IPS-18a (cell line): ENCODE measurements at regions not wholly inside any gene's neighbourhood (a gene's known extent, or its start where the extent isn't known, plus 50 kb on each side); places are given as distances from the start of the nearest gene placed in this dataset.
"Not testable (repeated sequence)": the region's sequence is repeated elsewhere in the genome, so short reads cannot be mapped to it uniquely, and the experiment has no call there.

Source experiments
- H3K27ac ChIP-seq: one replicate; pipeline ENCODE4 v1.5.1; 2013; ENCODE audit warnings: low read length
- H3K27me3 ChIP-seq: one replicate; pipeline ENCODE4 v1.6.1; 2013; ENCODE audit warnings: mild to moderate bottlenecking, low read length; ENCODE audit not compliant: control insufficient read depth, insufficient read depth
- H3K36me3 ChIP-seq: one replicate; pipeline ENCODE4 v1.6.1; 2013; ENCODE audit warnings: low read depth, low read length; ENCODE audit not compliant: control insufficient read depth
- H3K4me1 ChIP-seq: one replicate; pipeline ENCODE4 v1.6.1; 2013; ENCODE audit warnings: low read depth, low read length; ENCODE audit not compliant: control insufficient read depth
- H3K4me3 ChIP-seq: one replicate; pipeline ENCODE4 v1.5.1; 2013; ENCODE audit warnings: low read length
- H3K9ac ChIP-seq: one replicate; pipeline ENCODE4 v1.6.1; 2013; ENCODE audit warnings: mild to moderate bottlenecking, low read length, moderate library complexity
- H3K9me3 ChIP-seq: one replicate; pipeline ENCODE4 v1.6.1; 2013; ENCODE audit warnings: low read depth, low read length; ENCODE audit not compliant: control insufficient read depth

DNA sequence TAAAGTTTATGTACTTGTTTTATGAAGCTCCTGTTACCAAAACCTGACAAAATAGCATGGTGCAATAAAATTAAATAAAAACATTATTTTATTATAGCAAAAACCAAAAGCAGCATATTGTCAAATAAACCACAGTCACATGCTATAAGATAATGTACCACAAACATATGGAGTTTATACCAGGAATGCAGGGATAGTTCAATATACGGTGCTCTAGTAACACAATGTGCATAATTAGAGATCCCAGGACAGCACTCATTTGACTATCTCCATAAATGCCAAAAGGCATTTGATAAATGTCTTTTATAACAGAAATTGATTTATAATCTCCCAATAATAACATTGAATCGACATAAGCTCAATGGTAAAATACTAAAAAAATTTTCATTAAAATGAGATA lies 402.0 kb downstream of the RND3 start:
- Histone ChIP-seq H3K9me3 (no peaks in the 10 kb centered on the region), H3K36me3 (no peaks in the 10 kb centered on the region), H3K4me1 (peaks cover 7% of the 10 kb centered on the region), H3K9ac (no peak overlapping the region), H3K27me3 (no peaks in the 10 kb centered on the region), H3K4me3 (no peak overlapping the region), H3K27ac (no peak overlapping the region)

- no peaks in the 10 kb centered on the region for H3K9me3 ChIP-seq
- H3K9ac ChIP-seq = no peak overlapping the region
- H3K36me3 ChIP-seq = no peaks in the 10 kb centered on the region
- no peak overlapping the region for H3K4me3 ChIP-seq
- no peaks in the 10 kb centered on the region for H3K4me1 ChIP-seq
- no peaks in the 10 kb centered on the region for H3K27me3 ChIP-seq
- no peak overlapping the region for H3K27ac ChIP-seq
Measured at GRCh38 chr2:150081775-150082481, 405.5 kb downstream of the RND3 start.

GRCh38 chr2:150076281-150076680 lies 411.2 kb downstream of the RND3 start:
- Histone ChIP-seq H3K9ac (no peak overlapping the region), H3K27ac (no peak overlapping the region)

DNA sequence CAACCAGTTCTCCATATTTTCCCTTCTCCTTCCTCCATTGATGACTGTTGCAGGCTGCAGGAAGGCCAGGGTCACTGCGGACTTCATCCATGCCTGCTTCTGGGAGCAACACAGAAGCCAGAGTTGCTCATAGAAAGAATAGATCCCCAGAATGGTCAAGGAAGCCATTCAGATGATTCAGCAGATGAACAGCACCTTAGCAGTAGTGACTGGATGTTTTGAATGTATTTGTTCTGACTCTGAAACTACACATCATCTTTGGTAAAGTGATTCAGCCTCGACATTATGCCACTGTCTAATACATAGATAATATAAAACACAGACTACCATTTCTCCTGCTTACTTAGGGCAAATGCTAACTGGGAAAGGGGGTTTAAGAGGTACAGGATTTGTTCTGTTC lies 411.6 kb downstream of the RND3 start:
- Histone ChIP-seq H3K9me3 (no peaks in the 10 kb centered on the region), H3K9ac (no peak overlapping the region), H3K27ac (no peak overlapping the region), H3K4me1 (no peaks in the 10 kb centered on the region), H3K4me3 (no peak overlapping the region), H3K27me3 (no peaks in the 10 kb centered on the region), H3K36me3 (no peaks in the 10 kb centered on the region)

More at GRCh38 chr2:150076281-150076680, 411.2 kb downstream of the RND3 start:
- Histone ChIP-seq H3K9me3 (no peaks in the 10 kb centered on the region), H3K27me3 (no peaks in the 10 kb centered on the region), H3K4me1 (no peaks in the 10 kb centered on the region), H3K36me3 (no peaks in the 10 kb centered on the region), H3K4me3 (no peak overlapping the region)

DNA sequence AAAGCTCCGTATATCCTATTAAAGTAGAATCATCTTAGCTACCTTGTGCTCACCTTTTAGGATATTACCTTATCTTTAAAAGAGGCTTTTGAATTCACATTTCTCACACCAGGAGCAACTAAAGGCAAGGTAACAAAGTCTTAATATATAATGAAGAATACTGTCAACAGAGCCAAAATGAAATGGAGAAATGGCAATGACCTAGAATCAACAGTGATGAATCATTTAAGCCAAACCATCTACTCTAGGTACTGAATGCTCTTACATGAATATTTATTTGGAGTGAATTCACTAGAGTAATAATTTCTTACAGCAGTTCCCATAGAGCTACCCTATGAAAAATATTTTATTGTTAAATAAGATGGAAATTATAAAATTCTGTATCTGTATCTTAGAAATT lies 421.0 kb downstream of the RND3 start:
- H3K27ac ChIP-seq = no peak overlapping the region

DNA sequence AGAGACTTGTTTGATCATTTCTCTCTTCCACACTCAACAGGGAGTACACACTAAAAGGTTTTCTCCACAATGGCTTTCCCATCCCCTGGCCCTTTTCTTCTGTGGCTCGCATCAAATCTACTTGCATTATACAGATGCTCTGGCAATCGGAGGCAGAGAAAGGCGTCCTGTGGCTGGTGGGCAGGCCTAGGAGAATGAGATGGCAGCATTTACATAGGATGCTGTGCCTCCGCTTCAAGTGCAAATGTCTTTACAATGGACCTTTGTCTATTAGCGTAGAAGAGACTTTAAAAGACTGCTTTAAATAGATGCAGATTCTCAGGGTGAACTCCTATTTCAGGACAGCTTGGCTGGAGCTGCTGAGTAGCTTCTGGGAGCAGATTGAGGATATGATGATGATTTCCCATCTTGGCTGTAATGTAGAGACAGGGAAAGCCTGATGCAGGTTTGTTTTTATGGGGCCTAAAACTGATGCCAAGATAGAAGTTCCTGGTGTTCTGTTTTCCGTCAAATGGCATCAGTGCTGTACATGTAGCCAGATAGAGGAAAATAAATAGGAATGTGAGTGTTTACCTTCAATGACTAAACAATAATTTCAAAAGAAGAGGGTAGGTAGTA lies 423.4 kb downstream of the RND3 start:
- H3K36me3 ChIP-seq = no peaks in the 10 kb centered on the region
- H3K9ac ChIP-seq = no peak overlapping the region
- no peak overlapping the region for H3K4me3 ChIP-seq
- no peak overlapping the region for H3K27ac ChIP-seq
- H3K9me3 ChIP-seq = no peaks in the 10 kb centered on the region
- H3K4me1 ChIP-seq = peaks cover 53% of the 10 kb centered on the region
- no peaks in the 10 kb centered on the region for H3K27me3 ChIP-seq

More for the DNA sequence above, 421.0 kb downstream of the RND3 start:
- Histone ChIP-seq H3K9me3 (no peaks in the 10 kb centered on the region), H3K4me3 (no peak overlapping the region), H3K36me3 (no peaks in the 10 kb centered on the region), H3K27me3 (no peaks in the 10 kb centered on the region), H3K4me1 (peaks cover 38% of the 10 kb centered on the region), H3K9ac (no peak overlapping the region)

GRCh38 chr2:150063432-150063889 lies 424.0 kb downstream of the RND3 start:
- Histone ChIP-seq H3K36me3 (no peaks in the 10 kb centered on the region), H3K27ac (no peak overlapping the region), H3K4me1 (peaks cover 54% of the 10 kb centered on the region), H3K9ac (no peak overlapping the region), H3K9me3 (no peaks in the 10 kb centered on the region), H3K27me3 (no peaks in the 10 kb centered on the region), H3K4me3 (no peak overlapping the region)

GRCh38 chr2:150062416-150062815 lies 425.1 kb downstream of the RND3 start:
- Histone ChIP-seq H3K4me3 (no peak overlapping the region), H3K27me3 (no peaks in the 10 kb centered on the region), H3K9ac (no peak overlapping the region), H3K9me3 (no peaks in the 10 kb centered on the region), H3K36me3 (no peaks in the 10 kb centered on the region), H3K4me1 (peaks cover 54% of the 10 kb centered on the region), H3K27ac (no peak overlapping the region)

- Histone ChIP-seq H3K4me1 (peaks cover 47% of the 10 kb centered on the region), H3K27me3 (no peaks in the 10 kb centered on the region)
Measured at GRCh38 chr2:150060341-150060740, 427.1 kb downstream of the RND3 start.

GRCh38 chr2:150059676-150060075 lies 427.8 kb downstream of the RND3 start:
- H3K4me1 ChIP-seq = peaks cover 42% of the 10 kb centered on the region
- not testable (repeated sequence) for H3K9me3 ChIP-seq, H3K36me3 ChIP-seq, H3K9ac ChIP-seq, H3K27ac ChIP-seq, H3K27me3 ChIP-seq, H3K4me3 ChIP-seq

More at GRCh38 chr2:150060341-150060740, 427.1 kb downstream of the RND3 start:
- H3K9me3 ChIP-seq = no peaks in the 10 kb centered on the region
- no peak overlapping the region for H3K27ac ChIP-seq
- H3K36me3 ChIP-seq = no peaks in the 10 kb centered on the region
- no peak overlapping the region for H3K9ac ChIP-seq
- H3K4me3 ChIP-seq = no peak overlapping the region

DNA sequence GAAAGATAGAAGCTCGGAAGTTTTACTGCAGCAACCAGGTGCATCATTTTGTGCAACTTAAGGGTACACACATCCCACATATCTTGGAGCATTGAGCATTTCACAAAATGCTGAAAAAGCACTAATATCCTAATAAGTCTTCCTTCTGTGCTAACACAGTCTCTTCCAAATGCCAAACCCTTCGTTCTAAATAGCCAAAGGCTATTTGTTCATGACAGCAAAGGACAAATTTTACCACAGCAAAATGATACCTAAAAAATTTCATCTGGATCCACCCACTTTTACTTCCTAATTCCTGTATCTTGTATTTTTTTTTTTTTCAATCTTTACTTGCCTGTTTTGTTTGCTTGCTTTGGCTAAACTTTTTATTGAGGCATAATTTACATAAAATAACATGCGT lies 435.0 kb downstream of the RND3 start:
- H3K4me1 ChIP-seq = no peaks in the 10 kb centered on the region

GRCh38 chr2:150051004-150051403 lies 436.5 kb downstream of the RND3 start:
- Histone ChIP-seq H3K9ac (no peak overlapping the region), H3K27me3 (no peaks in the 10 kb centered on the region), H3K36me3 (no peaks in the 10 kb centered on the region), H3K4me3 (no peak overlapping the region), H3K27ac (no peak overlapping the region), H3K9me3 (no peaks in the 10 kb centered on the region), H3K4me1 (peaks cover 10% of the 10 kb centered on the region)

More for the DNA sequence above, 435.0 kb downstream of the RND3 start:
- H3K27ac ChIP-seq = no peak overlapping the region
- H3K4me3 ChIP-seq = no peak overlapping the region
- no peak overlapping the region for H3K9ac ChIP-seq
- H3K27me3 ChIP-seq = no peaks in the 10 kb centered on the region
- no peaks in the 10 kb centered on the region for H3K9me3 ChIP-seq
- no peaks in the 10 kb centered on the region for H3K36me3 ChIP-seq
